ENCODE measurements at regions not wholly inside any gene's neighbourhood (a gene's known extent, or its start where the extent isn't known, plus 50 kb on each side); places are given as distances from the start of the nearest gene placed in this dataset.

GRCh38 chr2:200211643-200212042 lies 94.8 kb upstream of the SPATS2L start:
- no peak for TF ChIP-seq CTCF (IDR thresholded peaks at IDR 0.05)
- TF ChIP-seq POLR2A (IDR thresholded peaks at IDR 0.05) = no peak
